WTC11 (cell line): ENCODE measurements at regions not wholly inside any gene's neighbourhood (a gene's known extent, or its start where the extent isn't known, plus 50 kb on each side); places are given as distances from the start of the nearest gene placed in this dataset.

Source experiments
- ATAC-seq: fragments of 200-7000 bp; cut with Tn5 transposase; 2 replicates; pipeline ENCODE4 v1.10.0; 2021; ENCODE audit warnings: mild to moderate bottlenecking, moderate library complexity
- CTCF ChIA-PET: fragments of 300-600 bp; sonication (Branson Sonifier 250); formaldehyde crosslinking; loops from one replicate; lab custom pipeline; 2021; ENCODE audit warnings: antibody characterized with exemption; lab: Charles Lee
- POLR2A ChIA-PET: fragments of 350-600 bp; sonication (Branson Sonifier 250); formaldehyde crosslinking; loops from one replicate; lab custom pipeline; 2021; ENCODE audit warnings: antibody characterized with exemption; lab: Charles Lee
- DNase-seq: peaks from one replicate; pipeline ENCODE4 v3.0.0; 2021; ENCODE audit warnings: low spot score
- H3K27ac Mint-ChIP-seq: 2 replicates; pipeline ENCODE4 v1.8.0; 2021; ENCODE audit warnings: mixed read lengths
- H3K27me3 Mint-ChIP-seq: 2 replicates; pipeline ENCODE4 v1.8.0; 2021; ENCODE audit warnings: low read depth, mild to moderate bottlenecking, moderate library complexity, mixed read lengths
- H3K36me3 Mint-ChIP-seq: 2 replicates; pipeline ENCODE4 v1.8.0; 2021; ENCODE audit warnings: mixed read lengths
- H3K4me1 Mint-ChIP-seq: 2 replicates; pipeline ENCODE4 v1.8.0; 2022; ENCODE audit warnings: mixed read lengths
- H3K4me3 Mint-ChIP-seq: 2 replicates; pipeline ENCODE4 v1.8.0; 2021; ENCODE audit warnings: mild to moderate bottlenecking, moderate library complexity, mixed read lengths
- H3K9me3 Mint-ChIP-seq: 2 replicates; pipeline ENCODE4 v1.8.0; 2021; ENCODE audit warnings: mixed read lengths
- ATF1 ChIP-seq: sonication (generic); formaldehyde crosslinking; IDR thresholded peaks from 2 replicates; pipeline ENCODE4 v1.8.1; 2023; ENCODE audit warnings: mild to moderate bottlenecking, moderate library complexity, missing genetic modification reagents
- CBFB ChIP-seq: sonication (generic); formaldehyde crosslinking; IDR thresholded peaks from 2 replicates; pipeline ENCODE4 v1.8.1; 2022; ENCODE audit warnings: mild to moderate bottlenecking, low read depth, missing genetic modification reagents
- CREM ChIP-seq: sonication (generic); formaldehyde crosslinking; IDR thresholded peaks from 2 replicates; pipeline ENCODE4 v1.8.1; 2022; ENCODE audit warnings: mild to moderate bottlenecking, missing genetic modification reagents, moderate library complexity
- FOXP1 ChIP-seq: sonication (generic); formaldehyde crosslinking; IDR thresholded peaks from 2 replicates; pipeline ENCODE4 v1.8.0; 2022; ENCODE audit warnings: missing genetic modification reagents, mild to moderate bottlenecking, moderate library complexity, borderline replicate concordance
- JAZF1 ChIP-seq: fragments of 250-450 bp; sonication (Bioruptor Pico); IDR thresholded peaks from 2 replicates; pipeline ENCODE4 v1.9.0; 2021; ENCODE audit warnings: moderate library complexity, mild to moderate bottlenecking, inconsistent platforms
- MXD4 ChIP-seq: fragments of 250-450 bp; sonication (Bioruptor Pico); IDR thresholded peaks from 2 replicates; pipeline ENCODE4 v1.8.0; 2021; ENCODE audit warnings: mild to moderate bottlenecking, moderate library complexity, borderline replicate concordance
- NFATC4 ChIP-seq: fragments of 250-450 bp; sonication (Bioruptor Pico); IDR thresholded peaks from 2 replicates; pipeline ENCODE4 v1.9.0; 2021; ENCODE audit warnings: mild to moderate bottlenecking
- ZNF416 ChIP-seq: fragments of 250-450 bp; sonication (Bioruptor Pico); IDR thresholded peaks from 2 replicates; pipeline ENCODE4 v1.9.0; 2021; ENCODE audit warnings: mild to moderate bottlenecking, inconsistent platforms
- ZNF671 ChIP-seq: fragments of 250-450 bp; sonication (Bioruptor Pico); IDR thresholded peaks from 2 replicates; pipeline ENCODE4 v1.8.0; 2021; ENCODE audit warnings: mild to moderate bottlenecking
- TF ChIP-seq, protein P1 (sequence below): sonication (generic); formaldehyde crosslinking; IDR thresholded peaks from 2 replicates; pipeline ENCODE4 v1.8.0; 2023; ENCODE audit warnings: missing genetic modification reagents, mild to moderate bottlenecking, borderline replicate concordance
- TF ChIP-seq, protein P2 (sequence below): sonication (generic); formaldehyde crosslinking; IDR thresholded peaks from 2 replicates; pipeline ENCODE4 v1.8.1; 2023; ENCODE audit warnings: mild to moderate bottlenecking, missing genetic modification reagents, borderline replicate concordance
- TF ChIP-seq, protein P3 (sequence below): sonication (generic); formaldehyde crosslinking; IDR thresholded peaks from 2 replicates; pipeline ENCODE4 v1.8.1; 2022; ENCODE audit warnings: low read depth, mild to moderate bottlenecking, moderate library complexity, missing genetic modification reagents, borderline replicate concordance
- TF ChIP-seq, protein P4 (sequence below): sonication (generic); formaldehyde crosslinking; IDR thresholded peaks from 2 replicates; pipeline ENCODE4 v1.8.1; 2023; ENCODE audit warnings: mild to moderate bottlenecking, missing genetic modification reagents
- TF ChIP-seq, protein P5 (sequence below): sonication (generic); formaldehyde crosslinking; IDR thresholded peaks from 2 replicates; pipeline ENCODE4 v1.8.0; 2022; ENCODE audit warnings: mild to moderate bottlenecking, missing genetic modification reagents
- TF ChIP-seq, protein P6 (sequence below): sonication (generic); formaldehyde crosslinking; IDR thresholded peaks from 2 replicates; pipeline ENCODE4 v1.8.1; 2022; ENCODE audit warnings: low read depth, missing genetic modification reagents, borderline replicate concordance
- TF ChIP-seq, protein P7 (sequence below): sonication (generic); formaldehyde crosslinking; conservative IDR thresholded peaks from 2 replicates; pipeline ENCODE4 v1.8.1; 2022; ENCODE audit warnings: mild to moderate bottlenecking, missing genetic modification reagents
- TF ChIP-seq, protein P8 (sequence below): sonication (generic); formaldehyde crosslinking; IDR thresholded peaks from 2 replicates; pipeline ENCODE4 v1.8.1; 2022; ENCODE audit warnings: mild to moderate bottlenecking, moderate library complexity, missing genetic modification reagents

DNA sequence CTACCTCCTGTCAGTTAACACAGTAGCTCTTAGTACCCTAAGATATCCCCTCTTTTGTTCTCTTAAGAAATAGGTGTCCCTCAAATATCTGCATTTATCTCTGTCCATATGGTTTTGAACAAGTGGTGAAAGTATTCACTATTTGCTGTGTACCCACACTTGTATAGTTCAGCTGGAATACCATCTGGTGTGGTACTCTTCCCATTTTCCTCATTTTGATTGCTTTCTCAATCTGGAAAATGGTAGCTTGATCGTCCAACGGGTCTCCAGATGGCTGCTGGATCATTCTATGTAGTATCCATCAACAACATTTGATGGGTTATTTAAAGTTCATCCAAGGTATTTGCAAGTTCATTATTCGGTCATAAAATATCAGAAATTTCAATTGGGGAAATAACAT is 100.3 kb upstream of the DPYD start (continued):
- TF ChIP-seq, protein P1, sequence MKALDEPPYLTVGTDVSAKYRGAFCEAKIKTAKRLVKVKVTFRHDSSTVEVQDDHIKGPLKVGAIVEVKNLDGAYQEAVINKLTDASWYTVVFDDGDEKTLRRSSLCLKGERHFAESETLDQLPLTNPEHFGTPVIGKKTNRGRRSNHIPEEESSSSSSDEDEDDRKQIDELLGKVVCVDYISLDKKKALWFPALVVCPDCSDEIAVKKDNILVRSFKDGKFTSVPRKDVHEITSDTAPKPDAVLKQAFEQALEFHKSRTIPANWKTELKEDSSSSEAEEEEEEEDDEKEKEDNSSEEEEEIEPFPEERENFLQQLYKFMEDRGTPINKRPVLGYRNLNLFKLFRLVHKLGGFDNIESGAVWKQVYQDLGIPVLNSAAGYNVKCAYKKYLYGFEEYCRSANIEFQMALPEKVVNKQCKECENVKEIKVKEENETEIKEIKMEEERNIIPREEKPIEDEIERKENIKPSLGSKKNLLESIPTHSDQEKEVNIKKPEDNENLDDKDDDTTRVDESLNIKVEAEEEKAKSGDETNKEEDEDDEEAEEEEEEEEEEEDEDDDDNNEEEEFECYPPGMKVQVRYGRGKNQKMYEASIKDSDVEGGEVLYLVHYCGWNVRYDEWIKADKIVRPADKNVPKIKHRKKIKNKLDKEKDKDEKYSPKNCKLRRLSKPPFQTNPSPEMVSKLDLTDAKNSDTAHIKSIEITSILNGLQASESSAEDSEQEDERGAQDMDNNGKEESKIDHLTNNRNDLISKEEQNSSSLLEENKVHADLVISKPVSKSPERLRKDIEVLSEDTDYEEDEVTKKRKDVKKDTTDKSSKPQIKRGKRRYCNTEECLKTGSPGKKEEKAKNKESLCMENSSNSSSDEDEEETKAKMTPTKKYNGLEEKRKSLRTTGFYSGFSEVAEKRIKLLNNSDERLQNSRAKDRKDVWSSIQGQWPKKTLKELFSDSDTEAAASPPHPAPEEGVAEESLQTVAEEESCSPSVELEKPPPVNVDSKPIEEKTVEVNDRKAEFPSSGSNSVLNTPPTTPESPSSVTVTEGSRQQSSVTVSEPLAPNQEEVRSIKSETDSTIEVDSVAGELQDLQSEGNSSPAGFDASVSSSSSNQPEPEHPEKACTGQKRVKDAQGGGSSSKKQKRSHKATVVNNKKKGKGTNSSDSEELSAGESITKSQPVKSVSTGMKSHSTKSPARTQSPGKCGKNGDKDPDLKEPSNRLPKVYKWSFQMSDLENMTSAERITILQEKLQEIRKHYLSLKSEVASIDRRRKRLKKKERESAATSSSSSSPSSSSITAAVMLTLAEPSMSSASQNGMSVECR (CRISPR knock-in tag), result no peak
- TF ChIP-seq CBFB (CRISPR knock-in tag), result no peak
- TF ChIP-seq, protein P2, sequence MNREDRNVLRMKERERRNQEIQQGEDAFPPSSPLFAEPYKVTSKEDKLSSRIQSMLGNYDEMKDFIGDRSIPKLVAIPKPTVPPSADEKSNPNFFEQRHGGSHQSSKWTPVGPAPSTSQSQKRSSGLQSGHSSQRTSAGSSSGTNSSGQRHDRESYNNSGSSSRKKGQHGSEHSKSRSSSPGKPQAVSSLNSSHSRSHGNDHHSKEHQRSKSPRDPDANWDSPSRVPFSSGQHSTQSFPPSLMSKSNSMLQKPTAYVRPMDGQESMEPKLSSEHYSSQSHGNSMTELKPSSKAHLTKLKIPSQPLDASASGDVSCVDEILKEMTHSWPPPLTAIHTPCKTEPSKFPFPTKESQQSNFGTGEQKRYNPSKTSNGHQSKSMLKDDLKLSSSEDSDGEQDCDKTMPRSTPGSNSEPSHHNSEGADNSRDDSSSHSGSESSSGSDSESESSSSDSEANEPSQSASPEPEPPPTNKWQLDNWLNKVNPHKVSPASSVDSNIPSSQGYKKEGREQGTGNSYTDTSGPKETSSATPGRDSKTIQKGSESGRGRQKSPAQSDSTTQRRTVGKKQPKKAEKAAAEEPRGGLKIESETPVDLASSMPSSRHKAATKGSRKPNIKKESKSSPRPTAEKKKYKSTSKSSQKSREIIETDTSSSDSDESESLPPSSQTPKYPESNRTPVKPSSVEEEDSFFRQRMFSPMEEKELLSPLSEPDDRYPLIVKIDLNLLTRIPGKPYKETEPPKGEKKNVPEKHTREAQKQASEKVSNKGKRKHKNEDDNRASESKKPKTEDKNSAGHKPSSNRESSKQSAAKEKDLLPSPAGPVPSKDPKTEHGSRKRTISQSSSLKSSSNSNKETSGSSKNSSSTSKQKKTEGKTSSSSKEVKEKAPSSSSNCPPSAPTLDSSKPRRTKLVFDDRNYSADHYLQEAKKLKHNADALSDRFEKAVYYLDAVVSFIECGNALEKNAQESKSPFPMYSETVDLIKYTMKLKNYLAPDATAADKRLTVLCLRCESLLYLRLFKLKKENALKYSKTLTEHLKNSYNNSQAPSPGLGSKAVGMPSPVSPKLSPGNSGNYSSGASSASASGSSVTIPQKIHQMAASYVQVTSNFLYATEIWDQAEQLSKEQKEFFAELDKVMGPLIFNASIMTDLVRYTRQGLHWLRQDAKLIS (CRISPR knock-in tag), result no peak
- TF ChIP-seq, protein P3, sequence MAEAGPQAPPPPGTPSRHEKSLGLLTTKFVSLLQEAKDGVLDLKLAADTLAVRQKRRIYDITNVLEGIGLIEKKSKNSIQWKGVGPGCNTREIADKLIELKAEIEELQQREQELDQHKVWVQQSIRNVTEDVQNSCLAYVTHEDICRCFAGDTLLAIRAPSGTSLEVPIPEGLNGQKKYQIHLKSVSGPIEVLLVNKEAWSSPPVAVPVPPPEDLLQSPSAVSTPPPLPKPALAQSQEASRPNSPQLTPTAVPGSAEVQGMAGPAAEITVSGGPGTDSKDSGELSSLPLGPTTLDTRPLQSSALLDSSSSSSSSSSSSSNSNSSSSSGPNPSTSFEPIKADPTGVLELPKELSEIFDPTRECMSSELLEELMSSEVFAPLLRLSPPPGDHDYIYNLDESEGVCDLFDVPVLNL (CRISPR knock-in tag), result no peak
- TF ChIP-seq ZNF416, result no peak
- TF ChIP-seq, protein P4, sequence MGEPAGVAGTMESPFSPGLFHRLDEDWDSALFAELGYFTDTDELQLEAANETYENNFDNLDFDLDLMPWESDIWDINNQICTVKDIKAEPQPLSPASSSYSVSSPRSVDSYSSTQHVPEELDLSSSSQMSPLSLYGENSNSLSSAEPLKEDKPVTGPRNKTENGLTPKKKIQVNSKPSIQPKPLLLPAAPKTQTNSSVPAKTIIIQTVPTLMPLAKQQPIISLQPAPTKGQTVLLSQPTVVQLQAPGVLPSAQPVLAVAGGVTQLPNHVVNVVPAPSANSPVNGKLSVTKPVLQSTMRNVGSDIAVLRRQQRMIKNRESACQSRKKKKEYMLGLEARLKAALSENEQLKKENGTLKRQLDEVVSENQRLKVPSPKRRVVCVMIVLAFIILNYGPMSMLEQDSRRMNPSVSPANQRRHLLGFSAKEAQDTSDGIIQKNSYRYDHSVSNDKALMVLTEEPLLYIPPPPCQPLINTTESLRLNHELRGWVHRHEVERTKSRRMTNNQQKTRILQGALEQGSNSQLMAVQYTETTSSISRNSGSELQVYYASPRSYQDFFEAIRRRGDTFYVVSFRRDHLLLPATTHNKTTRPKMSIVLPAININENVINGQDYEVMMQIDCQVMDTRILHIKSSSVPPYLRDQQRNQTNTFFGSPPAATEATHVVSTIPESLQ (CRISPR knock-in tag), result no peak
- no peak for TF ChIP-seq CREM (CRISPR knock-in tag)
- TF ChIP-seq JAZF1 (CRISPR knock-in tag), result no peak
- no peak for TF ChIP-seq ZNF671 (CRISPR knock-in tag)

DNA sequence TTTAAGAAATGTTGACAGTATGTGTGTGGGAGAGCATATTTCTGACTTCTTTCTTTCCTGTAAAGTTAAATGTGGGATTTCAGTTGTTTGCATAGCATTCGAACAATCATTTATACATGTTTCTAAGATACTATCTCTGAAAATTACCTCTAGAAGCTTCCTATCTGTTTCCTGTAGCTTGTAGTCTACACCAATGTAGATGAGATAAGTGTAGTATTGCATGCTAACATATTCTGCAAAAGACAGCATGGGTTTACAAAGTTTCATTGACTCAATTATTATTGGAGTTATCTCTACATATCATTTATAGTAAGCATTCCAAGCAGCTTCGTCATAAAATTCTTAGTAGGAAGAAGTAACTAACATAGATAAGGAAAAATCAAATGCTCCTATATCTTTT is 98.9 kb upstream of the DPYD start:
- no peak overlapping the region for H3K27ac Mint-ChIP-seq
- ATAC-seq (no peak), DNase-seq (no peak)
- no peaks in the 10 kb centered on the region for H3K36me3 Mint-ChIP-seq
- no peak overlapping the region for H3K4me3 Mint-ChIP-seq
- POLR2A ChIA-PET, result no interaction called here
- no peaks in the 10 kb centered on the region for H3K27me3 Mint-ChIP-seq
- H3K9me3 Mint-ChIP-seq, result no peaks in the 10 kb centered on the region
- CTCF ChIA-PET, result no interaction called here
- H3K4me1 Mint-ChIP-seq, result no peaks in the 10 kb centered on the region
- TF ChIP-seq, protein P5, sequence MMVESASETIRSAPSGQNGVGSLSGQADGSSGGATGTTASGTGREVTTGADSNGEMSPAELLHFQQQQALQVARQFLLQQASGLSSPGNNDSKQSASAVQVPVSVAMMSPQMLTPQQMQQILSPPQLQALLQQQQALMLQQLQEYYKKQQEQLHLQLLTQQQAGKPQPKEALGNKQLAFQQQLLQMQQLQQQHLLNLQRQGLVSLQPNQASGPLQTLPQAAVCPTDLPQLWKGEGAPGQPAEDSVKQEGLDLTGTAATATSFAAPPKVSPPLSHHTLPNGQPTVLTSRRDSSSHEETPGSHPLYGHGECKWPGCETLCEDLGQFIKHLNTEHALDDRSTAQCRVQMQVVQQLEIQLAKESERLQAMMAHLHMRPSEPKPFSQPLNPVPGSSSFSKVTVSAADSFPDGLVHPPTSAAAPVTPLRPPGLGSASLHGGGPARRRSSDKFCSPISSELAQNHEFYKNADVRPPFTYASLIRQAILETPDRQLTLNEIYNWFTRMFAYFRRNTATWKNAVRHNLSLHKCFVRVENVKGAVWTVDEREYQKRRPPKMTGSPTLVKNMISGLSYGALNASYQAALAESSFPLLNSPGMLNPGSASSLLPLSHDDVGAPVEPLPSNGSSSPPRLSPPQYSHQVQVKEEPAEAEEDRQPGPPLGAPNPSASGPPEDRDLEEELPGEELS (CRISPR knock-in tag), result no peak
- TF ChIP-seq MXD4 (CRISPR knock-in tag) (no peak), FOXP1 (CRISPR knock-in tag) (no peak), NFATC4 (CRISPR knock-in tag) (no peak), ATF1 (no peak)
- TF ChIP-seq, protein P6, sequence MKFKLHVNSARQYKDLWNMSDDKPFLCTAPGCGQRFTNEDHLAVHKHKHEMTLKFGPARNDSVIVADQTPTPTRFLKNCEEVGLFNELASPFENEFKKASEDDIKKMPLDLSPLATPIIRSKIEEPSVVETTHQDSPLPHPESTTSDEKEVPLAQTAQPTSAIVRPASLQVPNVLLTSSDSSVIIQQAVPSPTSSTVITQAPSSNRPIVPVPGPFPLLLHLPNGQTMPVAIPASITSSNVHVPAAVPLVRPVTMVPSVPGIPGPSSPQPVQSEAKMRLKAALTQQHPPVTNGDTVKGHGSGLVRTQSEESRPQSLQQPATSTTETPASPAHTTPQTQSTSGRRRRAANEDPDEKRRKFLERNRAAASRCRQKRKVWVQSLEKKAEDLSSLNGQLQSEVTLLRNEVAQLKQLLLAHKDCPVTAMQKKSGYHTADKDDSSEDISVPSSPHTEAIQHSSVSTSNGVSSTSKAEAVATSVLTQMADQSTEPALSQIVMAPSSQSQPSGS, result no peak
- TF ChIP-seq, protein P7, sequence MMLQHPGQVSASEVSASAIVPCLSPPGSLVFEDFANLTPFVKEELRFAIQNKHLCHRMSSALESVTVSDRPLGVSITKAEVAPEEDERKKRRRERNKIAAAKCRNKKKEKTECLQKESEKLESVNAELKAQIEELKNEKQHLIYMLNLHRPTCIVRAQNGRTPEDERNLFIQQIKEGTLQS (CRISPR knock-in tag), result no peak
- TF ChIP-seq, protein P8, sequence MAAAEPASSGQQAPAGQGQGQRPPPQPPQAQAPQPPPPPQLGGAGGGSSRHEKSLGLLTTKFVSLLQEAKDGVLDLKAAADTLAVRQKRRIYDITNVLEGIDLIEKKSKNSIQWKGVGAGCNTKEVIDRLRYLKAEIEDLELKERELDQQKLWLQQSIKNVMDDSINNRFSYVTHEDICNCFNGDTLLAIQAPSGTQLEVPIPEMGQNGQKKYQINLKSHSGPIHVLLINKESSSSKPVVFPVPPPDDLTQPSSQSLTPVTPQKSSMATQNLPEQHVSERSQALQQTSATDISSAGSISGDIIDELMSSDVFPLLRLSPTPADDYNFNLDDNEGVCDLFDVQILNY (CRISPR knock-in tag), result no peak
